Putamen (tissue), 1 donor: ENCODE measurements at regions not wholly inside any gene's neighbourhood (a gene's known extent, or its start where the extent isn't known, plus 50 kb on each side); places are given as distances from the start of the nearest gene placed in this dataset.
"Not testable (repeated sequence)": the region's sequence is repeated elsewhere in the genome, so short reads cannot be mapped to it uniquely, and the experiment has no call there.

ENCODE experiments used
- DNase-seq: peaks from one replicate; pipeline ENCODE4 v3.0.0-alpha.2; 2016; ENCODE audit warnings: low spot score

DNA sequence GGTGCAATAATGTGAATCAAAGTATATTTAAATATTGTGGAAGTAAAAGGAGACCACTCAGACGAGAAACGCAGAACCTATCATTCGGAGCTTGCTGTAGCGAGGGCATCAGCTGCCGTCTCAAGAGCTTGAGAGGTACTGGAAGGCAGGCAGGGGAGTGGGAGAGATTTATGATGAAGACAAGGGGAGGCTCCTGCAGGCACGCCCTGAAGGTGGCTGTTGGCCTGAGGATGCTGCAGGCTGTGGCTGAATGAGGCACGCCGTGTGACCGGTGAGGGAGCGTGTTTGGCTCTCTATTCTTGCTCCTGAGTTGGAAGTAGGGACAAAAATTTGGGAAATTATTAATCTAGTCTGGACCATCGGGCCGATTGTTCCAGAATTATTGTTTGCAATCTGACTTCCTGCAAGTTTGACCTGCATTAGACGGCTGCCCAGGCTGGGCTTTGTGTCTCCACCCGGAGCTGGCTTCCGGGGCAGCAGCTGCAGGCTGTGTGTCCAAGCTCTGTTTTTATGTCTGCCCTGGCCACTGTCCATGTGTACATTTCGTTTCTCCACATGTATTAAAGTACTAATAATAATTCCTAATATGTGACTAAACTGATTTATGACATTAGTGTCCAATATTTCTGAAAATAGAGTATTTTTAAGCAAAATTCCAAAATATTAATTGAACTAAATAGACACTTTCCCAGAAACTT is 91.1 kb upstream of the ANKRD10 start:
- DNase-seq = no peak

DNA sequence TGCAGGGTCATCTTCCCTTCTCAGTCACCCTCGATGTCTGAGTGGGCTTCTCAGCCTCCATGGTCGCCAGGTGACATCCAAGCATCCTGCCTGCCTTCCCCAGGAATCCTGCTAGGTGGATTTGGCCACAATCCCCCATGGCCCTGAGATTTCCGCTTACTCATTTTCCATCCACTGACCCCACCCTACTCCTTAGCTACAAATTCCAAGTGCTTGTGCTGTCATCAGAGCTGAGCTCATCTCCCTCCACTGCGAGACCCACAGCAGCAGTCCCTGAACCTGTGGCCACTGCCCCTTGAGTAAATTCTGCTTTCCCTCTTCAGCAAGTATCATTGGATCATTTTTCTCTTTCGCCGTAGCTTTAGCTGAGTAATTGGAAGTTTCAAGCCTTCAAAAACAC is 90.5 kb upstream of the ANKRD10 start:
- no peak for DNase-seq

DNA sequence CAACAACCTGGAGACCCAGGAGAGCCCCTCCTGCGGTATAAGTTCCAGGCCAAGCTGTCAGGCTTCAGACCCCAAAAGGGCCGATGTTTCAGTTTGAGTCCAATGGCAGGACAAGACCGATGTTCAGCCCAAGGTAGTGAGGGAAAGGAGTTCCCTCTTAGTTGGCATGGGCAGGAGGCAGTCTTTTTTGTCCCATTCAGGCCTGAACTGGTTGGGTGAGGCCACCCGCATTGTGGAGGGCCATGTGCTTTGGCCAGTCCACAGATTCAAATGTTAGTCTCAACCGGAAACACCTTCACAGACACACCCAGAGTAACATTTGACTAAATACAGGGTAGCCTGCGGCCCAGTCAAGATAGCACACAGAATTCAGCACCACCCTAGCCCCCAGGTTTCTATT is 89.6 kb upstream of the ANKRD10 start:
- DNase-seq = no peak

DNA sequence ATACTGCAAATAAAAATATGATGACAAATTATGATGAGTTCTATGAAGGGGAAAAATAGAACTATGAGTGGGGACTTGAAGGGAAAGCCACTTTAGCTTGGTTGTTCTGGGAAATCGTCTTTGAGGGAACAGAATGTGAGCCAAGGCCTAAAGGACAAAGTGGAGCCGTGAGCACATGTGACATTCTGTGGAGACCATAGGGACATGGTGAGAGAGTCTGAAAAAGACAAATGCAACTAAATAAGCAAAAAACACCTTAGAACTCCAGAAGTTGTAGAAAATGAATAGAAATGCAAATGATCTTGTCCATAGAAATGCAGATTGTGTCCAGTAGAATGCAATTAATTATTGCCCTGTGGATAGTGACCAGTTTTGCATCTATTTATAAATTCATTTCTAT is 86.8 kb upstream of the ANKRD10 start:
- no peak for DNase-seq

DNA sequence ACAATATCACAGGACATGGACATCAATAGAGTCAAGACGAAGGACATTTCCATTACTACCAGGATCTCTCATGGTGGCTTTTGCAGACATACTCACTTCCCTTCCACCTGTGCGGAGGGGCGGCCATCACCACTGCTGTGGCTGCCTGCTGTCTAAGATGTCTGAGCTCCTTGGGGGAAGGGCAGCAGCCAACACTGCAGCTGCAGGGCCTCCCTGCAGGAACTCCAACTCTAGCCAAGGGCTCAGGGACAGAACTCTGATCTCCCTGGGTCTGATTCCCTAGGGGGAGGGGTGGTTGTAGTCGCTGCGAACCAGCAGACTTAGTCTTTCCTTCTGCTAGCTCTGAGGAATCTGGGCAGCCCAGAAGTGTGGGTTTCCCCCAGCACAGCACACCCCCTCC is 78.9 kb upstream of the ANKRD10 start:
- no peak for DNase-seq

DNA sequence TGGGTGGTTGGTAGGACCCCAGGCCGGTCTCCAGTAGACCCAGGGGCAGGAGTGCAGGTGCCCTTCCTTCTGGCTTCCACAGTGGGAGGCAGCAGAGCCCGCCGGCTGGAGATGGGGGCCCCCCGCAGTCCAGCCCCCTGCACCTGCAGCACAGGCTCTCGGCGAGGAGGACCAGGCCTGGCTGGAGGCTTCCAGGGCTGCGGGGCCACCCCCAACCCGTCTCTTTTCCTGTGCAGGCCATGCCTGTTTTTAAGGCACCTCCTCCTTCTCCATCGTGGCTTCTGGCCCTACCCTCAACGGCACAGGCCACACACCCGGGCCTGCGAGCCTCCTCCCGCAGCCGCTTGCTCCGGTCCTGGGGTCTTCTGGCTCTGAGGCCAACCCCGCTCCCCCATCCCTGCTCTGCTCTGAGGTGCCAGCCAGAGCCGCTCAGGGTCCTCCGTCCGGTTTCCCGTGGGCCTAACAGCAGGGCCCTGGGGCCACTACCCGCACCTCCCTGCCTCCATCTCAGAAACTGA is 77.2 kb upstream of the ANKRD10 start:
- no peak for DNase-seq

DNA sequence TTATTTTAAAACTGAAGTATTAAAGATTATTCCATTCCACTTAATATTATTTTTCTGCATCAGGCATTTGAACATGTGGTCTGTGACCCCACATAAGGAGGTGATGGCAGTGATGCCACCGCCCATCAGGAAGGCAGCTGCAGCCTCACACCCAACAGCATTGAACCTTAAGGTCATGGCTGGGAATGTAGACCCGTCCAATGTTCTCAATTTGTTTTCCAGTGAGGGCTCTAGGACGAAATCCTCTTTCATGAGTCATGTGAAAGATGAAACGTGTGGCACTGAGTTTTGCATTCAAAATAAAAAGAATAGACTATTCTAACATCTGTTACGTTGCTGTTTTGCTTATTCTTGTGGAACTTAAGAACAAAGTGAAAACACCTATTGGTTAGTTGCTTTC is 74.5 kb upstream of the ANKRD10 start:
- DNase-seq = no peak

DNA sequence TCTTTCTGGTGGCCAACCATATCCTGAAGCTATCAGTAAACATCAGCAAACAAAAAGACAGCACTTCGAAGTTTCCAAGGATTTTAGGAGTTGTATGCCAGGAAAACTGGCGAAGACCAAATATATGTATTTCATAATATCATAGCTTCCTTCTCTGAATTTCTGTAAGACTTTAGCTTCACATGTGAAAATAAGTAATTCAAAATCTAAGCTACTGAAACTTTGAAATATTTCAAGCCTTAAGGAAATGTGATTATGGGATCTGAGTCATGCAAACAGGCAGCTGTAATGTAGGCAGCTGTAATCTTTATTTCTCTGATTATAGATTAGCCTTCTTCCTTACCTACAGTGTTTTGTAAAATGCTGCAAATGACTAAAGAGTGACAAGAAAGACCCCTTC is 70.7 kb upstream of the ANKRD10 start:
- DNase-seq = no peak

DNA sequence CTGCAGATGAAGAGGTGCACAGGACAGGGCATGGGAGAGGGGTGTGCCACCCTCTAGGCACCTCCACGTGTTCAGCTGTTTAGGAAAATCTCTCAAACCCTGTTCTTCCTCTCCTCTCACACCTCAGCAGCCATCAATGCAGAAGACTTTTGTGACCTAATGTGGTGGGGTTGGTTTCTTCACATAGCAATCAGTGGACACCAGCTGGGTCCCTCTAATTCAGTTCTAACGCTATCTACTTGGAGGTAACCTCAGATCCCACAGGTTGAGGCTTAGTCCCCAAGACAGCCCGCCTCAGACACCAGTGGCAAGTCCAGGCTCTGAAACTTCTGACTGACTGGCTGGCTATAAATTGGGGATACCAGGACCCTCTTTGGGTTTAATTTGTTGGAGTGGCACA is 69.9 kb upstream of the ANKRD10 start:
- no peak for DNase-seq

DNA sequence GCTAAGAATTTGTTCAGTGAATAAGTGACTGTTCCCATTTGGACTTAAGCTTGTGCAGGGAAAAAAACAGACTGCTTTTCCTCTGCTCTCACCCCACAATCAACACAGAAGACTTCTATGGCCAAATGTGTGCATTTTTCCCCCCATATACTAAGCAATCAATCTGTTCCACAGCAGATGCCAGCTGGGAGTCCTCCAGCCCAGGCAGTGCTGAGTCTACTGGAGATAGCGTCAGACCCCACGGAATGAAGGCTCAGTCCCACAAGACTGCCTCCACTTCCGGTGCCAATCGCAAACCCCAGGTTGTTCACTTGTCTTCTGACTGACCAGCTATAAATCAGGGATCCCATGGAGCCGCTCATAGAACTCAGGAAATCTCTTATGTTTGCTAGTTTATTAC is 69.5 kb upstream of the ANKRD10 start:
- no peak for DNase-seq

DNA sequence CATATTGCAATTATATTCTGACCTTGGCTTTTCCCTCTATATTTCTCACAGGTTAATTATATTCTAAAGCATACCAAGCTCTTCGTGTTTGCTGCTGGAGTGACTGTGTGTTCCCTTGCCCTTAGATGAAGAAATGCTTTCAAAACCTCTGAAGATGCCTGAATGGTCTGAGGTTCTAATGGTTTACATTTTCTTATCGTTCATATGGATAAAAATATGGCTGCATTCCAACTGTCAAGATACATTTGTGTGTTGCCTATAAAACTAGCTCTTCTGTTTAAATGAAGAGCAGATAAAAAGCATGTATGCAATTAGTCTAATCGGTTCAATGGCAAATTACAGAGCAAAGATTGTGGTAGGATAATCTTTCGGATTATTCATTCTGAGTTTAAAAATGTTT is 68.4 kb upstream of the ANKRD10 start:
- no peak for DNase-seq

DNA sequence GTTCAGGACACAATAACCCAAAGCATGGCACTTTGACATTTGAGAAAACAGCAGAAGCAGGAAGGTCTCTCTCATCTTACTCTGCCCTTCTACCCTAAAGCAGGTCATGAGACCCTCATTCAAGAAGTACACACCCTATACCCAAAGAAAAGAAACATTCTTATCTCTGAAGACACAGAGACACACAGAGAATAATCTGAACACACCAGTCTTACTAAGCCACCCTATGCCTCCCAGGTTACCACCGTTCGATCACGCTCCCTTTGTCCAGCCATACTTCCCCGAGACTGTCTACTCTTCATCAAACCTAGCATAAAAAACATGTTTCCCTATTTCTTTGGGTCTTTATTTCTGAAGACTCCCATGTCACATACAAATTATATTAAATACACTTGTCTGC is 66.5 kb upstream of the ANKRD10 start:
- no peak for DNase-seq

DNA sequence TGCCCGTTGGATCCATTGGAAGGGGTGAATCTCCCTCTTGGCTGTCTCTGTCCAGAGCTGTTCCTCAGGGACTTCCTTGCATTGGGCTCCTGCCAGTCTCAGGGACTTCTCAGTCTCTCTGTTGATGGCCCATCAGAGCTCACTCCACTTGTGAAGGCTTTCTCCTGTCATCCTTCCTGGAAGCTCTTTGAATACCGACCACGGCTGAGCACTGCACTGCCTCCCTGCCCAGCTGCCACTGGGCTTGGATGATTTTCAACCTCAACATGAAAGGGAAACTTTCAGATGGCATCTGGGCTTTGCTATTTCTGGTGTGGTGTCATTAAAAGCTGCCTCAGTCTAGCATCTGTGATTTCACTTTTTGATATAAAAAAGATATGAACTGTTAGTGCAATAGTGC is 66.1 kb upstream of the ANKRD10 start:
- DNase-seq = no peak

DNA sequence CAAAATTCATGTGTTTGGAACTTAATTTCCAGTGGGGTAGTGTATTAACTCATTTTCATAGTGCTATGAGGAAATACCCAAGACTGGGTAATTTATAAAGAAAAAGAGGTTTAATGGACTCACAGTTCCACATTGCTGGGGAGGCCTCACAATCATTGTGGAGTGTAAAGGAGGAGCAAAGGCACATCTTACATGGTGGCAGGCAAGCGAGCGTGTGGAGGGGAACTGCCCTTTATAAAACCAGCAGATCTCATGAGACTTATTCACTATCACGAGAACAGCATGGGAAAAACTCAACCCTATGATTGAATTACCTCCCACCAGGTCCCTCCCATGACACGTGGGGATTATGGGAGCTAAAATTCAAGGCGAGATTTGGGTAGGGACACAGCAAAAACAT is 64.3 kb upstream of the ANKRD10 start:
- not testable (repeated sequence) for DNase-seq

DNA sequence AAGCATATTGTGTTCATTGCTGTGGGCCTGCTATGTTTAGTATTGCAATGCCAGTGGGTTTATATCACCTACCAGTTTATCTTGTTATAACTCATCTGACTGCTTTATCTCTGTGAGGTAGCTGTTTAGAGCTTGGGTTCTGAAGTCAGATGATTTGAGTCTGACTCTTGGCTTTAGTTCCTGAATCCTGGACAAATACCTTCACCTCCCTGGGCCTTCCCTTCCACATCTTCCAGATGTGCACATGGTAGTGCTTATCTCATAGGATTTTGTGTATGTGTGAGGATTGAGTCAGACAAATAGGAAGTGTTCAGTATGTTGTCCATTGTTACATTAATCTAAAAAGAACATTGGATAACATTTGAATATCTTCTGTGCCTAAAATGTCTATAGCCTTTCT is 63.5 kb upstream of the ANKRD10 start:
- no peak for DNase-seq

DNA sequence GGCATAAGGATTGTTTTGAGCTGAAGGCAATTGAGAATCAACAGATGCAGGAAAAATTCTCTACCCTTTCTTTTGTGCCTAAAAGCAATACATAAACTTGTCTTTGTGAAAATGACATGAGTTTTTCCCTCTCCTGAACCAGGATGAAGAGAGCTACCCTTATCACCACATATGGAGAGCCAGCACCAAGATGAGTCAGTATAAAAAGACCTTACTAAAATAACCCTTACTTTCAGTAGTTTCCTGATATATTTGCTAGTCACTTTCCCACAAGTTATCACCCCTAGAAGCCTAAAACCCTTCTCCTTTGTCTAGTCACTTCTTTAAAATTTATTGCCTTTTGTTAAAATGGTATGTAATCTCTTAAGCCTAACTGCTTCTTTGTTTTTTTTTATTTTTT is 61.9 kb upstream of the ANKRD10 start:
- no peak for DNase-seq

DNA sequence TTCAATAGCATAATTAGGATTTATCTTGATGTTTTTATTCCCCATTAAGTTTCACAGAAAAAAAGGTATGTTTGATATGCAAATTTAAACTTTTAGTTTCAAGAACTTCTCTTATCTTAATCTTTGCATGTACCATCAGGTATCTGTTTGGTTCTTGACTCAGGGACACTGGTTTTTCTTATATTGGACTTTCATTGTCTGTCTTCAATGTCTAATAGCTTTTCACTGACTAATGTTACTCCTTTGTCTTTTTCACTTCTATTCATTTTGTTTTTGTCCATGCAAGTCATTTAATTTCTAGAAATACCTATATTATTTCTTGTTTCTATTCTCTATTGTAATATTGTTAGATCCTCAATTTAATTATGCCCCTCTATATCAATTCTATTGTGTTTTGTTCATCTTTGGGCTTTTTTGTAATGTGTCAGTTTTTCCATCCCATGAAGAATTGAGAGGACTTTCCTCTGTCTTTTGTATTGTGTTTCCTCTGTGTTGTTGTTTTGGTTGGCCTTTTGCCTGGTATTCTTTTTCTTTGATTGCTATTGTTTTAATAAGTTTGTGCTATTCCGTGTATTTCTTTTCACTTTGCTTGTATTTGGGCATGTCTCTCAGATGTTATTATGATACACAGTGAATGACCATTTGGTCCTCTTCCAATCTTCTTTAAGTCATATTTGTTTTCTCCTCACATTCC is 58.3 kb upstream of the ANKRD10 start:
- no peak for DNase-seq

DNA sequence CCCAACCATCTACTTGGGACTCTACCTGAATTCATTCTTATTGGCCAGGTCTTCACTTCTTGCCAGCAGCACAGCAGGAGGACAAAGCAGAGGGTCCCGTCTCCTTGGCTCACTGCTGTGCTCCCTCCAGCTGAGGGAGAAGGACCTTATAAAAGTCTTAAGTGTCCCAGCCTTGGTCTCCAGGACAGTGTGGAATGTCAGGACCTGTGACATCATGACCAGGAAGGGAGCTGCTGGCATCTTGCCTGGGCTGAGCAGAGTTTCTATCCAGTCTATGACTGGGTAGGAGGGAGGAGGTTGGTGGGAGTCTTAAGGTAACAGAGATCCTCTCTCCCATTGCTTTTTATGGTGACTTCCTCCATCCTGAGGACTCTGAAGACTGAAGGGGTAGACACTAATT is 56.6 kb upstream of the ANKRD10 start:
- DNase-seq = no peak

DNA sequence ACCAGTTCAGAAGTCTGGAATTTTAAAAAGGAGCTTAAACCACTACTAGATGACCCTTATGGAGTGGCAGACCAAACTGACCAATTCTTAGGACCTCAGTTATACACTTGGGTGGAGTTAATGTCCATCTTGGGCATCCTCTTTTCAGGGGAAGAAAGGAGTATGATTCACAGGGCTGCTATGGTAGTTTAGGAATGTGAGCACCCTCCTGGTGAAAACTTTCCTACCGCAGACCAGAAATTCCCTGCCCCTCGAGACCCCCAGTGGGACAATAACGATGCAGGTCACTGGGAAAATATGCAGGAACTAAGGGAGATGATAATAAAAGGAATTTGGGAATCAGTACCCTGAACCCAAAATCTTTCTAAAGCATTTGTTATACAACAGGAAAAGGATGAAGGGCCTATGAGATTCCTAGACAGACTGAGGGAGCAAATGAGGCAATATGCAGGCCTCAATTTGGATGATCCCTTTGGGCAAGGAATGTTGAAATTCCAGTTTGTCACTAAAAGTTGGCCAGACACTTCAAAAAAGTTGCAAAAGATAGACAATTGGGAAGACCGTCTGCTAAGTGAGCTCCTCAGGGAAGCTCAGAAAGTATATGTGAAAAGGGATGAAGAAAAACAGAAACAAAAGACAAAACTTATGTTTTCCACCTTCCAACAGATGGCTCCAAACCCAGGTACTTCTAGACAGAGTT is 52.4 kb upstream of the ANKRD10 start:
- not testable (repeated sequence) for DNase-seq

DNA sequence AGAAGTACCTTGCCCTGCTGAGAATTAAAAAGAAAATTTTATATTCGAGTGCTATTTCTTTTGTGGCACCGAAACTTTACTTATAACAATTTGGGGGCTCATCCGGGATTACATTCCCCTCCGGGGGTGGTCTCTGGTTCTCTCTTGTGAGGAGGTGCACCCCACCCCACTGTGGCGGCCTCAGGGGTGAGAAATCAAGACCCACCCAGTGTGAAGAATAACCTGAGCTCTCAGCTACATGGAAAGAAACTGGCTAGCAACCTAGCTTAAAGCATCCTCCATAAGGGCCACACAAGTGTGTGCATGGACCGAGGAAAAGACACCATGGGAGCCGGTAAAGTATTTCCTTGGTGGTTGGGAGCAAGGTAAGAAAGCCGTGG is 50.9 kb upstream of the ANKRD10 start:
- DNase-seq = no peak

DNA sequence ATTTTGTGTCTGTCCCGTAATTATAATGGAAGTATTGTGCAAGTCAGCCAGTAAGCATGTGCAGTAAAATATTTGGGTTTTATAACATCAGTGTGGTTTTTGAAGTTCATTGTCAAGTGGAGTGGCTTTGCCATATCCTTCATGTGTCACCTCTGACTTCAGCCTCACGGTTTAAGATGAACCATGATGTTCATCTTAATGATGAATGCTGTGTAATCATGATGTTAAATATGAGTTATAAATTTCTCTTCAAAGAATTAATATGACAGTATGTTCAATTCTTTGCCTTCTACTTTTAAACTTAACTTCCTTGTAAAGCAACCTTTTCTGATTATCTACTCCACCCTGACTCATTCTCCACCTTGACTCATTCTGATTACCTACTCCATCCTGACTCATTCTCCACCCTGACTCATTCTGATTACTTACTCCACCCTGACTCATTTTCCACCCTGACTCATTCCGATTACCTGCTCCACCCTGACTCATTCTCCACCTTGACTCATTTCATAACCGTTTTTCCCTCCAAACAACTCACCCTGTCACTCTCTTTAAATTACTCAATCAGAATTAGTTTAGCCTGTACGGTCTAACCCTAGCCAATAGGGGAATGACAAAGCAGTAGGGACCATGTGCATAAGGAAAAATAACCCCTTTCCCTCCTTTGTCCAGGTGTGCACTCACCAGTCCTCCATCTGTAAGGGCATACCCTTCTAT is 50.3 kb upstream of the ANKRD10 start:
- peak; percentile 69 for DNase-seq
